H7 (cell line): ENCODE measurements at regions not wholly inside any gene's neighbourhood (a gene's known extent, or its start where the extent isn't known, plus 50 kb on each side); places are given as distances from the start of the nearest gene placed in this dataset.
A peak's percentile ranks its signal among the peaks of the same experiment; 100 is the strongest.

ENCODE experiments used
- DNase-seq: peaks from one replicate; pipeline ENCODE4 v3.0.0; 2012
- H3K27me3 ChIP-seq: 2 replicates; pipeline ENCODE4 v1.6.0; 2011; ENCODE audit warnings: mild to moderate bottlenecking, low read length; ENCODE audit not compliant: control insufficient read depth, insufficient read depth
- H3K36me3 ChIP-seq: replicated peaks from 2 replicates; pipeline ENCODE4 v1.5.1; 2011; ENCODE audit warnings: low read length; ENCODE audit not compliant: control insufficient read depth, insufficient read depth
- H3K4me3 ChIP-seq: 2 replicates; pipeline ENCODE4 v1.5.1; 2011; ENCODE audit warnings: low read depth, mild to moderate bottlenecking, control low read depth, low read length, moderate library complexity; ENCODE audit not compliant: insufficient read depth

DNA sequence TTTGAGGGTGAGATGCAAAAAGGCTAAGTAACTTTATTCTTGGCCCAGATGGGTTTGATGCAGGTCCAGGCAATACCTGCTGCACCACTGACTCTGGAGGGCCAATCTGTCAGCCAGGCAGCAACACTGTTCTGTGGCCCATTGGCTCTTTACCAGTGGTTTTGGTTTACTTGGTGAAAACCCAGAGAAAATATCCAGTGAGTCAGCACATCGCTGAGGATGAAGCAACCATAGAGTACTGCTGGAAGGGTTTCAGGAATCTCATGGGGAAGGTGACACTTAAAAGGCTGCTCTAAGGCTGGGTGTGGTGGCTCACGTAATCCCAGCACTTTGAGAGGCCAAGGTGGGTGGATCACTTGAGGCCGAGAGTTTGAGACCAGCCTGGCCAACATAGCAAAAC is 192.5 kb upstream of the FAM98A start:
- Histone ChIP-seq H3K4me3 (no peak overlapping the region), H3K36me3 (no peaks in the 10 kb centered on the region), H3K27me3 (no peaks in the 10 kb centered on the region)
- DNase-seq = no peak

DNA sequence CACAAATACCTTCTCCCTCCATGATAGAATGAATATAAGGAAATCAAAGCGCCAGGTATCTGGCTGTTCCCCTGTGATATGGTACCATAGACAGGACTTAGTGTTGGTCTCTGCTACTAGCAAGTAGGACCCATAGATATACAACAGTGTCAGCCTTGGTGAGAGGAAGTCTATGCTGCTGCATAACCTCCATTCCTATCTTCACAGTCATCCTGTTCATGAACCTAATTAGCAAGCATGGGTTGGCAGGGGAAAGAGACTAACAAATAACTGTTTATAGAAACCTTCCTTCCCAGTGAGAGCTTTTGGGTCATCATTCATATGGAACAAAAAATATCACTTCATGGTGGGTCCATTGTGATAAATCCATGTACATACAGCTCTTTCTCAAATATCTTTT is 188.9 kb upstream of the FAM98A start:
- H3K36me3 ChIP-seq = no peaks in the 10 kb centered on the region
- no peak for DNase-seq
- H3K4me3 ChIP-seq = no peak overlapping the region
- H3K27me3 ChIP-seq = no peaks in the 10 kb centered on the region

DNA sequence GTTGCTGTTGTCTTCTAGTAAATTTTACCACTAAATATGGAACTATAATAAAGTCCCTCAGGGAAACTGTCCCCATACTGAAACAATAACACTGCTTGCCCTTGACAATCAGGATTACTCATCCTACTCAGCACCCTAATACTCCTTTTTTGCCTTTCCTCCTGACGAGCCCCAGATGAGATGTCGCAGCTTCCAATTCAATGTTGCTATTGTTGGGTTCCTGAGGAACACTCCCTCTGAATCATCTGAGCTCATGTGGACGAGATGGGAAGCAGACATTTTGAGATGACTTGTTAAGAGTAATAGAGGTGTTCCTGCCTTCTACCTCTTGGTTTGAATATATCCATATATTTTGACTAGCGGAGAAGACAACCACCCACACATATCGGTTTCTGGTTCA is 187.8 kb upstream of the FAM98A start:
- Histone ChIP-seq H3K27me3 (no peaks in the 10 kb centered on the region), H3K4me3 (no peak overlapping the region), H3K36me3 (no peaks in the 10 kb centered on the region)
- DNase-seq = no peak

DNA sequence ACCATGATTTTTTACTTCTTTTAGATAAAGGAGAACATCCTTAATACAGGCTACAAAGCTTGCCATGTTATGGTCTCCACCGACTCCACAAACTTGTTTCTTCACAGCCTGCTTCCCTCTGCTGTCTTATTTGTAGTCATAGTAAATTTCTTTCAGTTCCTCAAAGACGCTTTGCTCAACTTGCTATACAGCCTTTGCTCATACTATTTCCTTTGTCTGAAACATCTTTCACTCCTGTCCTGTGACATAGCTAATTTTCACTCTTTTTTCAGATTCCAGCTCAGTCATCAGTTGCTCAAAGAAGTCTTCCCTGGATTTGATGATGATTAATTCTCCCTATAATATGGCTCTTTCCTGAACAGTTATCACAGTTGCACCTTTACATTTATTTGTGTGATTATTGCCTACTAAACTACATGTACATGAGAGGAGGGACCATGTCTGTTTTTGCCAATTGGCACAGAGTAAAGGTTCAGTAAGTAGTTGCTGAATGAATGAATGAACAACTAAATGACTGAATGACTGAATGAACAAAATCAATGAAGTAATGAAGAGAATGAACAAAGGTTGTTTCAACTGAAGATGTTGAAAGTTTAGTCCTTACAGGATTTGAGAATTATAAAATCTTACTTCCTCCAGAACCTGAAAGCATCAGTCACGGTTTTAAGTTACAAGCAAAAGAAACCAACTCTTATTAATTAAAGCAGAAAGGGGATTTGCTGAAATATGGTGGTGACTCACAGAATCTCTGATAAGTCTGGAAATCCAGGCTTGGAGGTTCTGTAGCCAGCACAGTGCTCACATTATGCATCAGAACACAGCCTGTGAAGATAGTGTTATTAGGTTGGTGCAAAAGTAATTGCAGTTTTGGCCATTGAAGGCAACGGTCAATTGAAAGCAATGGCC is 186.4 kb upstream of the FAM98A start:
- no peaks in the 10 kb centered on the region for H3K27me3 ChIP-seq
- no peak for DNase-seq
- H3K4me3 ChIP-seq = no peak overlapping the region
- no peaks in the 10 kb centered on the region for H3K36me3 ChIP-seq

DNA sequence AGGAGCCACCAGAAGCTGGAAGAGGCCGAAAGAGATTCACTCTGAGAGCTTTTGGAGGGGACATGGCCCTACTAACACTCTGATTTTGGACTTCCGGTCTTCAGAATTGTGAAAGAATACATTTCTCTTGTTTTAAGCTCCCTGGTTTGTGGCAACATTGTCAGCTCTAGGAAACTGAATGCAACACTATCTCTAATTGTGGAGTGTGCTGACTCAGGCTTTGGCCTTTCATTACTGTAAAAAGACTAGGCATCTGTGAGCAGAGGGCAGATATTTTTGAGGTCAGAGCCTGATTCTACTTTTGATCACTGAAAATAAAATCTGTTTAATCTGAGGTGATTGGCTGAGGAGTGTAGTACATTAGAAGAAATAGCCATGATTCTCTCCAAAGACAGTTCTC is 185.4 kb upstream of the FAM98A start:
- H3K4me3 ChIP-seq = no peak overlapping the region
- no peak for DNase-seq
- no peaks in the 10 kb centered on the region for H3K27me3 ChIP-seq

DNA sequence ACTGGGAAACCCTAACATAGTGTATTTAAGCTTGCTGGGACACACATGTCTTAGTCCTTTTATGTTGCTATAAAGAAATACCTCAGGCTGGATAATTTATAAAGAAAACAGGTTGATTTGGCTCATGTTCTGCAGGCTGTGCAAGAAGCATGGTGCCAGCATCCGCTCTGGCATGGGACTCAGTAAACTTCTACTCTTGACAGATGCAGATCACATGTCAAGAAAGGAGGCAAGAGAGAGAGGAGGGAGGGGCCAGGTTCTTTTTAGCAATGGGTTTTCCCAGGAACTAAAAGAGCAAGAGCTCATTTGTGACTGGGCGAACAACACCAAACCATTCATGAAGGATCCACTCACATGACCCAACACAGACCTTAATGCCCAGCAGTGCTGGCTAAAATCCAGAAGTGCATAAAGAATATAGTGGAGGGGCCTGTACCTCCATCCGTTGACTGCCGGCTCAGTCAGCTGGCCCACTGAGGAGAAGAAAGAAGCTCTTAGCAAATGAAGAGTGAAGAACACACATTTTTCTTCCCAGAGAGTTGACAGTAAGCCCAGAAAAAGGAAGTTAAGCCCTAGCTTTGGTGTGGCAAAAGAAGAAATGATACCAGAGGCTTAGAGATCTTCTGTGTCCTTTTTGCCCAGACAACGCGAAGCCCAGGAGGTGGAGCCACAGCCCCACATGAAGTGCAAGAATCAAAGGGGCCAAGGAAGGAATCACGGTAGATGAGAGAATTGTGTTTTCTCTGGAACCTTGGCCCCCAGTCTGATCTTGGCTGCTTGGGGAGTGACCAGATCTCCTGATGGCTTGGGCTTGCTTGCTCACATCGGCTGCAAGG is 183.5 kb upstream of the FAM98A start:
- Histone ChIP-seq H3K27me3 (no peaks in the 10 kb centered on the region), H3K36me3 (no peaks in the 10 kb centered on the region), H3K4me3 (no peak overlapping the region)
- peak; percentile 41 for DNase-seq

More for the DNA sequence above, 185.4 kb upstream of the FAM98A start:
- H3K36me3 ChIP-seq = no peaks in the 10 kb centered on the region

DNA sequence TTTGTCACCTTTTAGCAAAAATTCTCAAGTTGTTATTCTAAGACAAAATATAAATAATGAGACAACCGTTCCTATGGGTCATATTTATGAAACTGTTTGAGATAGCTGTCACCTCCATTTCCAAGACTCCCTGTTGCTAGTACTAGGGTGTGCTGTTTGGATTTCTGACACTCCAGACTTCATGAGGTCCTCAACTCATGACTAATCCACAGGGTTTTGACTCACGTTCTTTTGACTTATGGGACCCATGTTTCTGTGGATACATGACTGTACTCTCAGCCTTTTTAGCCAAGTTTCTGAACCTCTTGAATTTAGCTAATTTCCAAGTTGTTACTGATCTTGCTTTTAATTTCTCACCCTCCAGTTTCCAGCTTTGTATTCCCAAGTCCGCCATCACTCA is 178.7 kb upstream of the FAM98A start:
- no peaks in the 10 kb centered on the region for H3K27me3 ChIP-seq
- DNase-seq = no peak
- H3K36me3 ChIP-seq = no peaks in the 10 kb centered on the region
- no peak overlapping the region for H3K4me3 ChIP-seq

DNA sequence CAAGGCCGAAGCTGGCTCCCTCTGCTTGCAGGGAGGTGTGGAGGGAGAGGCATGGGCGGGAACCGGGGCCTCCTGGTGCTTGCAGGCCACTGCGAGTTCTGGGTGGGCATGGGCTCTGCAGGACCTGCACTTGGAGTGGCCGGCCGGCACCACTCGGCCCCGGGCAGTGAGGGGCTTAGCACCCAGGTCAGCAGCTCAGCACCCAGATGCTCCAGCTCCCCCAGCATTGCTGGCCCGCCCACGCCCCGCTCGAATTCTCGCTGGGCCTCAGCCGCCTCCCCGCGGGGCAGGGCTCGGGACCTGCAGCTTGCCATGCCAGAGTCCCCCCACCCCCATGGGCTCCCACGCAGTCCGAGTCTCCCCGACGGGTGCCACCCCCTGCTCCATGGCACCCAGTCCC is 176.2 kb upstream of the FAM98A start:
- Histone ChIP-seq H3K36me3 (no peaks in the 10 kb centered on the region), H3K27me3 (no peaks in the 10 kb centered on the region), H3K4me3 (no peak overlapping the region)
- DNase-seq = no peak

DNA sequence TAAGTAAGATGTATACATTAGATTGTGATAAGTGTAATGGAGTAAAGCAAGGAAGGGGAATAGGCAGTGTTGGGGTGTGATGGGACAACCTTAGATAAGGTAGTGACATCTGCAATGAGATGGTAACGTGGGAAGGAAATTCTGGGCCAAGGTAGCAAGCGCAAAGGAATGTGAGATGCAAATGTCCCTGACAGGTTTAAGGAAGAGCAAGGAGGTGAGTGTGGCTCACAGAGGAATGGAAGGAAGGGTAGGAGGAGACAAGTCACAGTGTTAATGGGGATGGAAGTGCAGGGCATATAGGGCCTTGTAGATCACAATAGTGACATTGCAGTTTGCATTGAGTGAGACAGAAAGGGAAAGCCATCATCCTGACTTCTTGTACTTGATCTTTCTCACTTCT is 170.9 kb upstream of the FAM98A start:
- DNase-seq = no peak
- Histone ChIP-seq H3K4me3 (no peak overlapping the region), H3K27me3 (no peaks in the 10 kb centered on the region), H3K36me3 (no peaks in the 10 kb centered on the region)

DNA sequence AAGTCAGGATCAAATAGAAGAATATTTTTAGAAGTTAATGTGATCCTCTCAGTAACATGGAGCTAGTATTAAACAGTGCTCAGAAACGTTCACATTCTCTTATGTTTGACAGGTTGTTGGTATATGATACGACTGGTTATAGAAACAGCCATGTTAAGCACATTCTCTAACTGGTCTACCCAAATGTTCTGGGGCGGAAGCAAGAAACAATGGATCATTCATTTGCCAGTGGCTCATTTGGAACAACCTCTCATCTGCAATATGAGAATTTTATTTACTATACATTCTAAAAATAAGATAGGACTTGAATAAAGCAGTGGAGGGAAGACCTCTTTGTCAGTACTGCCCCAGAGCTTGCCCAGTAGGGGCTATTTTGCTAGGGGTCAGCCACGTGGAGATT is 167.1 kb upstream of the FAM98A start:
- Histone ChIP-seq H3K36me3 (no peaks in the 10 kb centered on the region), H3K27me3 (no peaks in the 10 kb centered on the region), H3K4me3 (no peak overlapping the region)
- no peak for DNase-seq

DNA sequence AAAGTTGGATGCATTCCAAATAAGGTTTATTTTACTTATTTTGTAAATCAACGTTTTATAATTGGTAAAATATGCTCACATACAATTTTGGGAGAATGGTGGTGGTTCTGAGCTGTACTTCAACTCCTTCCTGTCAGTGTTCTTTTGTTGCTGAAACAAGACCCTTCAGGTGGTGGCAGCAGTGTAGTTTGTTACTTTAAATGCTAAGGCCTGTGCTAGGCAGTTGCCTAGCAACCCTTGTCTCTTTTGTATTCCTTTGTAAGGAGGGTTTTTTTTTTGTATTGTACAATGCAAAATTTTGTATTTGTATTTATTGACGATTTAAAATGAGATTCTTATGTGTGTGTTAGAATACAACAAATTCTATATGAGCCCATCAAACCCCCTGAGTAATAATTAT is 166.0 kb upstream of the FAM98A start:
- Histone ChIP-seq H3K27me3 (no peaks in the 10 kb centered on the region), H3K4me3 (no peak overlapping the region), H3K36me3 (no peaks in the 10 kb centered on the region)
- peak; percentile 65 for DNase-seq

DNA sequence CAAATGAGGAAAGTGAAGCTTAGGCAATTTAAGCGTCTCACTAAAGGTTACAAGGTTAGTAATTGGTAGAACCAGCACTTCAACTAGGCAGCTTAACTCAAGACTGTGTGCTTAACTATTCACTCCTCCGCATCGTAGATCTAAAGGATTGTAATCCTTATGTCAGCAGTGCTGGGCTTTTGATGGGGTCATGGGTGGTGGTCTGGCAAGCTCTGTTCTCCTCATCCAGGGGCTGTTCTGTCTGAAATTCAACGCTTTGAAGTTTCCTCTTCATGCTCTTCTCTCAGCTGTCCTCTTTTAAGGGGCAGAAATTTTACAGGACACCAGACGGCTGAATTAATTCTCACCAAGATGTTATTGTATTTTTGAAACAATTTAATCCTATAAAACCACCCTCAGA is 165.5 kb upstream of the FAM98A start:
- Histone ChIP-seq H3K27me3 (no peaks in the 10 kb centered on the region), H3K4me3 (no peak overlapping the region), H3K36me3 (no peaks in the 10 kb centered on the region)
- DNase-seq = no peak

DNA sequence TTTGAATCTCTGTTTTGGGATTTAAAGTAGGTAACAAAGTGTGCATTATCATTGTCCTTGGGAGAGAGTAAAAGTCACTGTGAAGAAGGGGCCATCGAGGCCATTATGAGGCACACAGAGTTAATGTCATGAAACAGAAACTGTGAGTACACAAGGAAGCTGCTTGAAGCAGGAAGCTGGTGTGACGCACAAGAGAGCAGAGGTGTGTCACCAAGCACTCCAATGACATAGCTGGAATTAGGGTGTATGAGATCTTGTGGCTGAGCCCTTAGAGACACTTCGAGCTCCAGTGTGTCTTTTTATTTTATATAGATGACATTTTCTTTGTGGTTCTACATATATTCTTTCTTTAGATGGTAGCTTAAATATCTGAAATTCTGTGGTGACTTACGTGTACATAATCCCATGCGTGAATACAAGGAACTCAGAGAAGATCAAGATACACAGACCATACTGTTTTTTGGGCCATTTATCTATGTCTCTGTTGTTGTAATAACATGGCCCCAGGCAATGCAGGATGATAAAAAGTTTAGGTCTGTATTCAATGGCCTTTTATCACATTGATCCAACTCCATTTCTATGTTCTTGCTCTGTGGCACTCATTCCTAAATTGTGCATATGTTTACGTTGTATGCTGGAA is 164.7 kb upstream of the FAM98A start:
- no peak for DNase-seq
- Histone ChIP-seq H3K4me3 (no peak overlapping the region), H3K27me3 (no peaks in the 10 kb centered on the region), H3K36me3 (no peaks in the 10 kb centered on the region)

DNA sequence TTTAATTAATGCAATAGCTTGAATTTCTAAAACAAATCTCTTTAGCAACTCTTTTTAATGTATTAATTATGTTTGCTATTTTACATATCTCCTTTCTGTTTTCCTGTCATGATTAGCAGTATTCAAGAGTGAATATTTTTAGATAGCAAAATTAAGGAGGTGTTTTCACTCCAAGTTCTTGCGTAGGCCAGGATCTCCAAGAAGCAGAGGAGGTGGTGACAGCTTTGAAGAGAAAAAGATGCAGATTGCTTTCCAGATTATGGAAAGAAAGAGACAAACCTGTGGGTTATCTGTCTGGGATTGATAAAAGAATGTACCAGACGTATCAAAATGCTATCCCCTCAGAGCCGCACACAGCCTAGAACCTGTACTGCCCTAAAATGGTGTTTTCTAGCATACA is 163.5 kb upstream of the FAM98A start:
- Histone ChIP-seq H3K4me3 (no peak overlapping the region), H3K27me3 (no peaks in the 10 kb centered on the region), H3K36me3 (no peaks in the 10 kb centered on the region)
- DNase-seq = no peak
